Stimulated activated CD8-positive, alpha-beta memory T cell treated with anti-CD3 and anti-CD28 coated beads, Interleukin-15, amount 100 ng/mL, for 48 hours (primary cell): ENCODE measurements at regions not wholly inside any gene's neighbourhood (a gene's known extent, or its start where the extent isn't known, plus 50 kb on each side); places are given as distances from the start of the nearest gene placed in this dataset.
"Not testable (repeated sequence)": the region's sequence is repeated elsewhere in the genome, so short reads cannot be mapped to it uniquely, and the experiment has no call there.

Experiments used
- DNase-seq, 2 donors: peaks; one replicate each; pipeline ENCODE4 v3.0.0-alpha.2; 2020; ENCODE audit warnings: low read depth in 2 of 2

GRCh38 chr20:12201289-12201991, 283.7 kb downstream of the BTBD3 start:
- DNase-seq = no peak

DNA sequence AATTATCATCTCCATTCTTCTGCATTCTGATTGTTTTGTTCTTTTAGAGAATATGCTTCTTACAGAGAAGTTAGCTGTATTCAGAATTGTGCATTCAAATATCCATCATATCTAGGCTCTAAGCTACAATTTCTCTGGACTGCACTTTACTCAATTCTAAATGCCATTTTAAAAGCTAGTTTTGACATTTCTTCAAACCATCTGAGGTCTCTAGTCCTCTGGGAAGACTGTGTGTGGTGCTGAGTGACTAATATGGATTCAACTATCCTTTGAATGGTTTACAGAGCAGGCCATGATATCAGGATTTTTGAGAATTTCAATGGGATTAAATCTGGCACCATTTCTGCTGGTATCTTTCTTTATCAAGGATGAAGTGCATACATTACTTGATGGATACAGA, 285.7 kb downstream of the BTBD3 start:
- DNase-seq = no peak

GRCh38 chr20:12203981-12204380, 286.3 kb downstream of the BTBD3 start:
- DNase-seq = no peak

- DNase-seq = no peak
Measured at GRCh38 chr20:12207875-12208274, 290.2 kb downstream of the BTBD3 start.

- DNase-seq = no peak
Measured at GRCh38 chr20:12210591-12210990, 292.9 kb downstream of the BTBD3 start.

DNA sequence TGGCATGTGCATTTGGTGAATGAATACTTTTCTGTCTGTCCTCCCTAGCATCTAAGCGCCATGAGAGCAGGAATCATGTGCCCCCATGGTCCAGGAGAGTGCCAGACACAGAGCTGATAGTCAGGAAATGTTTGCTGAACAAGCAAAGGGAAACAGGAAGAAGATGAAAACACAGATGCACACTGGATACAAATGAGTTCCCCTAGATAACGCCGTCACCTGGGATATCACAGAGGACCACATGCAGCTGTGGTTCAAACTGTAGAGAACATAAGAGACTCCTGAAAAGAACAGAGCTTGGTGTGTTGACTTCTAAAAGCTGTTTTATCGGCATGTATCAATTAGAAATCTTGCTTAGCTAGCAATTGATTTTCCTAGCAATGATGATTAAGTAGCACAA, 293.7 kb downstream of the BTBD3 start:
- DNase-seq = no peak

- no peak for DNase-seq
Measured at GRCh38 chr20:12217382-12217781, 299.7 kb downstream of the BTBD3 start.

DNA sequence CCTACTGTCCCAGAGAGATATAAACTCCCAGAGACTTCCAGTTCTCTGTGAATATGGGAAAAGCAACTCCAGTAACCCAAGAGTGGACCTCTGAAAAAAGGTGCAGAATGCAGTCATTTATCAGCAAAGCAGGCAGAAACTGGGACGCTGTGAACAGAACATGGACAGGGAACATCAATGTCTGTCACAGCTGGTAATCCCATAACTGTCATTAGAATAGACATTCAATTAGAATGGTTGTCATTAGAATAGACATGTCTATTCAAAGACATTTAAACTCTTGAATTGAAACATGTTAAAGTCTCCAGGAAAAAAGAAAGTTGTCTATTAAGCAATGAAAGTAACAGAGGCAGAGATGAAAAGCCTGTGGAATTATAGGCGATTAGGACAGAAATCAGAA, 302.1 kb downstream of the BTBD3 start:
- DNase-seq = no peak

DNA sequence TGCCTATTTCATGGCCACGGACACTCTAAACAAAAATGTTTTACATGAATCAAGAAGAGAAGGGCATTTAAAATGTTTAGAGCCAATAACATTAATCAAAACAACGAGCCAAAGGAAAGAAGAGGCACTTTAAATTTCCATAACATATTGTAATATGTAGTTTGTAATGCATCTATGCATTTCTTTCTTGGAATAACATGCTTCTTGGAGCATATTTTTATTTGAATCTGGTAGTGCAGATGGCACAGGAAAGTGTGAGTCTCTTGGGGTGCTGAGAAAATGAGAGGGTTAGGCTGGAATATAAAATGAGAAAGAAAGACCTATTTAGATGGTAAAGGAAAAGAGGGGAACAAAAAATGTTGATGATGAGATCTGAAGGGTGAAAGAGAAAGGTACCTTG, 305.4 kb downstream of the BTBD3 start:
- no peak for DNase-seq

DNA sequence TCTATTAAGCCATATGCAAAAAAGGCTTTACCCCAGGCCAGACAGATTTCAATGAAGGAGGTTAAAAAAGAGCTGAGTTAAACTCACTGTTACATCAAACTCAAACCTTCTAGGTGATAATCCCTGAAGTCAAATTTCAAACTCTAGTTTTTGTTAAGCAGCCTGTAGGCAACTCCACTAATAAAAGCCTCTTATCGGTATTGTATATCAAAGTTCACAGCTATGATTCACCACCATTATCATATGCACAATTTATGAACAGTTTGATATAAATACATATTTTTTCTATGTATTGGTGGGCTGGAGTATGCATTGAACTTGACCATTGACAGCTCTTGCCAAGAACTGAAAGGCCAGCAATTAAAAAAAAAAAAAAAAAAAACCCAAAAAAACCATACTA, 308.2 kb downstream of the BTBD3 start:
- no peak for DNase-seq

- no peak for DNase-seq
Measured at GRCh38 chr20:12229891-12230290, 312.2 kb downstream of the BTBD3 start.

DNA sequence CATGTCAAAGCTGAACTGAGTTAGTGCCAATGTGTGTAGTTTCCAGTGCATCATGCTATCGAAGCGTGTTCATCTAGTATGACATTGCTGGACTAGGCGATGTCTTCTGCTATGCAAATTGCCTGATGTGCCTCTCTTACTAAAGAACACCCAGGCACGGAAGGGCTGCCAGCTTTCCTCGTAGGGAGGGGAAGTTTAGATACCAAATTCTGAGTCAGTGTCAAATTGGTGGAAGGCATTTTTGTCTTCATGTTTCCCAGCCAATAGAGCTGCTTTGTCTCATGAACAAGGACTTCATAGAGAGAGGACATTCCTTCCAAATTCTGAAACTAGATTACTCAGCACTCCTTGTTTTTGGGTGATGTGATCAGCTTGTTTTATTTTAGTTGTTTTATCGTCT, 320.1 kb downstream of the BTBD3 start:
- no peak for DNase-seq

GRCh38 chr20:12241065-12241464, 323.4 kb downstream of the BTBD3 start:
- no peak for DNase-seq

DNA sequence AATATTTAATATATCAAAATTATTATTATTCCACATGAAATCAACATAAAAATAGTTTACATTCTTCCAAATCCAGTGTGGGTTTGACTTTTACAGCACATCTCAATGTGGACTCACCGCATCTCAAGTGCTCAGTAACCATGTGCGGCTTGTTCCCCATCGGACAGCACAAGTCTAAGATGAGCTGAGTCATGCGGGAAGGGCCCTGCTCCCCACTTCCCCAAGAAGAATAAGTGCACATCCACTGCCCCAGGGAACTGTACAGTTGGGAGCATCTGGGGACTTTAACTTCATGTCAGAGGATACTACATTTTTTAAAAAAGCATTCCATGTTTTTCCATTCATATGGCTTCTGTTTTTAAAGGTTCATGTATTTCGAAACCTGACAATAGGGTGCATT, 325.6 kb downstream of the BTBD3 start:
- DNase-seq = no peak

GRCh38 chr20:12248481-12248880, 330.8 kb downstream of the BTBD3 start:
- DNase-seq = no peak

DNA sequence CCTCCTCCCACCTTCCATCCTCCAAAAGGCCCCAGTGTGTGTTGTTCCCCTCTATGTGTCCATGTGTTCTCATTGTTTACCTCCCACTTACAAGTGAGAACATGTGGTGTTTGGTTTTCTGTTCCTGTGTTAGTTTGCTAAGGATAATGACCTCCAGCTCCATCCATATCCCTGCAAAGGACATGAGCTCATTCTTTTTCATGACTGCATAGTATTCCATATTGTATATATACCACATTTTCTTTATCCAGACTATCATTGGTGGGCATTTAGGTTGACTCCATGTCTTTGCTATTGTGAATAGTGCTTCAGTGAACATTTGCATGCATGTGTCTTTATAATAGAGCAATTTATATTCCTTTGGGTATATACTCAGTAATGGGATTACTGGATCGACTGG, 333.0 kb downstream of the BTBD3 start:
- DNase-seq = not testable (repeated sequence)

- no peak for DNase-seq
Measured at GRCh38 chr20:12252793-12253192, 335.1 kb downstream of the BTBD3 start.

DNA sequence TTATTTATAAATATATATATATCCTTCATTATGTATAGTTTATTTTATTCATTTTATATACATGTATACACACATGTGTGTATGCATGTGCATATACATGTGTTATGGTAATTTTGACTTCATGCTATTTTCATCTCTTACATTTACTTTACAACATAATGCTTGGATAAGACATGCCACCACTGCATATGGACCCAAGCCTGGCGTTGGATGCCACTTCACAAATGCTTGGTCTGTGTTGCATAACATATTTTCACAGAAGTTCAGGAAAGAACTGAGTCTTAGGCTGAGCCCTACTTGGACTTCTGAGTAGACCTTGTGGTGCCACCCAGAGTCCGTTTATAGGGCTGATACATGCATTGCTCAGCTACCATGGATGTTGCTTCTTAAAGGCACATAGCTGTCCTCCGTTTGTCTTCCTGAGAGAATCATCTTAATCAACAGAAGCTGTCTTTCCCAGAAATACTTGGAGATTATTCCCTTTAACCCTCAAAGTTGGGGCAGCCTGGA, 337.8 kb downstream of the BTBD3 start:
- no peak for DNase-seq

DNA sequence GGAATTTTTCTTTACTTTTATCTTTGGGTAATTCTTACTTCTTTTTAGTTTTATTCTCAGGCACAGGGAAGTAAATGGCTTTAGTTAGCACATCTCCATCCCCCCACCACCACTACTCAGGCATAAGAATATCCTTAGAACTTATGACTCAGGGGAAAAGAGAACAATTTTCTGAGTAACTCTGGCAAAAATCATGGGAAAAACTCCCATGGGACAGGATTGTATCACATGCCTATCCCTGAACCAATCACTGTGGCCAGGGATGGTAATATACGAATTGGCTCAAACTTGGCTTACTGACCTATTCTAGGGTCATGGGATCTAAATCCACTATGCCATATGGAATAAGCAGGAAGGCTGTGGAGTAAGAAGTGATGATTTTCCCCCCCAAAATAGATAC, 339.1 kb downstream of the BTBD3 start:
- DNase-seq = no peak

- no peak for DNase-seq
Measured at GRCh38 chr20:12262747-12263146, 345.1 kb downstream of the BTBD3 start.

- DNase-seq = no peak
Measured at GRCh38 chr20:12264711-12265110, 347.0 kb downstream of the BTBD3 start.

GRCh38 chr20:12265662-12266061, 348.0 kb downstream of the BTBD3 start:
- no peak for DNase-seq

- DNase-seq = no peak
Measured at GRCh38 chr20:12269579-12269978, 351.9 kb downstream of the BTBD3 start.

- no peak for DNase-seq
Measured at GRCh38 chr20:12270863-12271262, 353.2 kb downstream of the BTBD3 start.
